Stimulated activated CD4-positive, alpha-beta T cell treated with anti-CD3 and anti-CD28 coated beads, Interleukin-12 subunit alpha, Interleukin-12 subunit beta, amount 100 ng/mL, for 24 hours (primary cell): ENCODE measurements at regions not wholly inside any gene's neighbourhood (a gene's known extent, or its start where the extent isn't known, plus 50 kb on each side); places are given as distances from the start of the nearest gene placed in this dataset.
"Not testable (repeated sequence)": the region's sequence is repeated elsewhere in the genome, so short reads cannot be mapped to it uniquely, and the experiment has no call there.

ENCODE experiments used
- DNase-seq, 2 experiments: peaks; one replicate each; pipeline ENCODE4 v3.0.0-alpha.2; 2020; ENCODE audit warnings: low read depth in 2 of 2

GRCh38 chr2:122322815-122323214 lies 567.4 kb downstream of the TSN start:
- DNase-seq: no peak

GRCh38 chr2:122323927-122324326 lies 568.5 kb downstream of the TSN start:
- DNase-seq: no peak

DNA sequence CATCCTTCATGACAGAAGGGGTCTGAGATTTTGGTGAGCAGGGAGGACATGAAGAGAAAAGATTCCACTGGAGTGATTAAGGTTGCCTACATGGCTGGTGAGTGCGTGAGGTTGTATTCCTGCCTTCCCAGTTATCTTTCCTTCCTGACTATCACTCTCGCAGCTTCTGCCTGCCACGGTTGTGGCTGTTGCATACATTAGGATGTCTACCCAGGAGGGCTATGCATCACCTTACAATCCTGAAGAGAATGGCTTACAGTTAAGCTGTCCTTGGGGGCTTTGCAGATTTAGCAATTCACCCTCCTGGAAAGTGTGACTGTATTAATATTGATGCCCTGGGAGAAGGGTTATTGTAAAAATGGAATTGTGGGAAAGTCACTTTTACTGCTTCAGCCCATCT lies 571.0 kb downstream of the TSN start:
- no peak for DNase-seq

DNA sequence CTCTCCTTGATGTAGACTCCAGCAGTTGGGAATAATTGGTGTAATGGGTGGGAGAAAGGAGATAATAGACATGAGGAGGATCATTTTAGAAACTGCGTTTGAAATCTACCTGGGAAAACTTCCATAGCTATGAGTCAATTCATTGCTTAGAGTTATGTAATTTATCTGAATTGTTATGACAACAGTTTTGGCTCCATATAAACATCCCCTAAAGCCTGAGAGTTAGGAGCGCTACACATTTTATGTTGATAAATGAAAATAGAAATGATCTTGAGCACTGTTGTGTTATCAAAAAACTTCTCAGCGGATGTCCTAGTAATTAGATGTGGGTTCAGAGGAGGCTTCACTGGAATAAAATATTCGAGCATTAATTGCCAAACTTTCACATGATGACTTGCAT lies 573.4 kb downstream of the TSN start:
- DNase-seq: no peak

DNA sequence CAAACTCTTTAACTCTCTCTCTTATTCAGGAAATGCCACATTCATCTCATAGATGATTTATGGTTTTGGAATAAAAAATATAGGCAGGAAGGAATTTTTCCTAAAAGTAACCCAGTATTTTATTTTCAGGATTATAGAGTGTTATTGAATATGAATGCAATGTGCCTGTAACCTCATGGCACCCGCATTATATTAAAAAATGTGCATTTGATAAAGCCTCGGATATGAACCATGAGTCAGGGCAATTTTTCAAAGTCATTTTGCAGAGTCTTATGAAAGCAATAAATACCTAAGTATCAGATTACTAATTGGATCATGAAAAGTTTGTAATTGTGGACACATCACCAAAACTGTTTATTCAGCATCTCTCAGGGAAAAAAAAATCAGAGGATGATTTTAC lies 573.8 kb downstream of the TSN start:
- DNase-seq: no peak

GRCh38 chr2:122333932-122334331 lies 578.5 kb downstream of the TSN start:
- no peak for DNase-seq

DNA sequence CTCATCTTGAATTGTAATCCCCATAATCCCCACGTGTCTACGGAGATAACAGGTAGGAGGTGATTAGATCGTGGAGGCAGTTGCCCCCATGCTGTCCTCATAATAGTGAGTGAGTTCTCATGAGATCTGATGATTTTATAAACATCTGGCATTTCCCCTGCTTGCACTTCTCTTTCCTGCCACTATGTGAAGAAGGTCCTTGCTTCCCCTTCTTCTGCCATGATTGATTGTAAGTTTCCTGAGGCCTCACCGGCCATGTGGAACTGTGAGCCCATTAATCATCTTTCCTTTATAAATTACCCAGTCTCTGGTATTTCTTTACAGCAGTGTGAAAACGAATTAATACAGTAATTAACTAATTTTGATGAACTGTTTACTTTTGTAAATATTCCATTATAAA lies 582.5 kb downstream of the TSN start:
- DNase-seq: no peak

- DNase-seq: no peak
These were observed 584.8 kb downstream of the TSN start for GRCh38 chr2:122340246-122340645.

DNA sequence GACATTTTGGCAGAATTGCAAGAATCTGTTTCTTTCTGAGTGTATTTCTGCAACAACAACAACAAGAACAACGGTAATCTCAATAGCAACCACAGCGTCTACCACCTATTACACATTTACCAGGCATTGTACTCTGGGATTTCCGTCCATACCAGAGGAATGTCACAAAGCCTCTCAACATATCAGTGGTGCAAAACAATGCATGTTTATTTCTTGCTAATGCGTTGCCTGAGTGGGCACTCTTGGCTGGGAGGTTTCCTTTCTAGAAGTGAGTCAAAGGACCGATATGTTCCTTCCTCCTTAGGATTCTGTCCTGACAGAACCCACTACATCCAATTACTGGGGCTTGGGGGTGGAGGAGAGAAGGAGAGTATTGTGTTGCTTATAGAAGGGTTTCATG lies 585.6 kb downstream of the TSN start:
- no peak for DNase-seq

- not testable (repeated sequence) for DNase-seq
These were observed 596.7 kb downstream of the TSN start for GRCh38 chr2:122352151-122352550.

DNA sequence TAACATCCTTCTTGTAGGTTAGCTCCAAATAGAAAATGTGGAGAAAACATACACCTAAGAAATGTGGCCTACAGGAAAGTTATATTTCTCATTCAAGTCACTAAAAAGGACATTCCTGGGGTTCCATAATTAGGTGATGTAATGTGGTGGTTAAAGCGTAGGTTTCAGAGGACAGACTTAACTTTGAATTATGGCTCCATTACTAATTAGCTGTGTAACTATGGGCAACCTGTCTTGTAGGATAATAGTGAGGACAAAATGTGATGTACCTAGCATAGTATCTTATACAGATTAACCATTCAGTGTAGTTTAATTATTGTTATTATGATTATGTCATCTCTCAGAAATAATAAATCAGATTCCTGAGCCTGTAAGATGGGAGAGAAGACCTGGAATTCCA lies 602.5 kb downstream of the TSN start:
- no peak for DNase-seq

- no peak for DNase-seq
These were observed 603.3 kb downstream of the TSN start for GRCh38 chr2:122358729-122359128.

- DNase-seq: no peak
These were observed 608.4 kb downstream of the TSN start for GRCh38 chr2:122363885-122364284.

DNA sequence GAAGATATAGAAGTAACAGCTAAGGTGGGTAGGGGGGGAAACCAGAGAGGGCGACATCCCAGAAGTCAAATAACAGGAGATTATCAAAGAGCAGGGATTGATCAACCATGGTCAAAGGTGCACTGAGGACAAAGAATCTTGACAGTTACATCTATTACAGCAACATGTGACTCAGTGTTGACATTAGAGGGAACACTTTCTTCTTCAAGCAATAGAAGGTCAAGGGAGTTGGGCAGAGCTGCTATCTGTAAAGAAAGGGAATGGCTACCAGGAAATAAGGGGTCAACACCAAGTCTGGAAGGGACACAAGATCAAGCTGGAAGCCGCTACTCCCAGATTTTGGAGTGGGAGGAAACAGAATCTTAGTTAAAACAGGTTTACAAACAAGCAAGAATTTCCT lies 611.0 kb downstream of the TSN start:
- DNase-seq: no peak

GRCh38 chr2:122366969-122367645 lies 611.7 kb downstream of the TSN start:
- no peak for DNase-seq

DNA sequence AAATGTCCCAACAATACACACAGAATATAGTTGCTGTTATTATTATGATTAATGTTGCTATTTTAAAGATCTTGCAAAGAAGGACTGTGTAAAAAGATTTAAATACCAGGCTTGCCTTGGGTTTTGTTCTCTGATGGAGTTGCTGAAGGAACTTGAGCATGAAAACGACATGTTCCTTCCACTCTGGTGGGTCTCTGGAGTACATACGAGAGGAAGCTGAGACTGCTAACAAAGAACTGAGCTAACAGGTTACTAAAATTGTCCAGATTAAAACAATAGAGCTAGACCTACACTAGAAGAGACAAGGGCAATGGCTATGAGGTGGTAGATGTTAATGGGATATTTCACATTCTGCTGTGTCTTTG lies 612.2 kb downstream of the TSN start:
- no peak for DNase-seq

- no peak for DNase-seq
These were observed 613.3 kb downstream of the TSN start for GRCh38 chr2:122368576-122369243.

- DNase-seq: no peak
These were observed 623.1 kb downstream of the TSN start for GRCh38 chr2:122378521-122378920.

DNA sequence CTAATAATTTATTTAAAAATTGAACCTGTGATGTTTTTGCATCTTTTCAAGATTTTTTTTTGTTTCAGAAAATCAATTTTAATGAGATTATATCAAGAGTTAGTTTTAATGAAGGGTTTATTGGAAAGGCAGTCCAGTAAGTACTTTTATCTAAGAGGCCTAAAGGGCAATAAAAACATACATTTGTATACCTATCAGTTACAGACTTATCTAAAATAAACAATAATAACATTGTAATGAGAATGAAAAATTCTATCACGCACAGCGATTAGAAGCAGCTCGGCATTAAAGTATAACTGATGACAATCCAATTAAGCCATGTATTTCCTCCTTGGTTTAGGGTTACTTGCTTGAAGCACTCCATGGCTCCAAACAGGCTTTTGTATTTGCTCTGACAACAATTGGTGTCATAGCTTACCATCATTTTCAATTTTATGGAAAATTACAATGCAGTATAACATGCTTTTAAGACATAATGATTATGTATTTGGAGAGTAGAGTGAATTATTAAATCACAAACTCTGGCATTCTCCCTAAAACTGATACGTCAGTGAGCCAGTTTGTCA lies 629.4 kb downstream of the TSN start:
- no peak for DNase-seq

- no peak for DNase-seq
These were observed 632.8 kb downstream of the TSN start for GRCh38 chr2:122388208-122388607.

DNA sequence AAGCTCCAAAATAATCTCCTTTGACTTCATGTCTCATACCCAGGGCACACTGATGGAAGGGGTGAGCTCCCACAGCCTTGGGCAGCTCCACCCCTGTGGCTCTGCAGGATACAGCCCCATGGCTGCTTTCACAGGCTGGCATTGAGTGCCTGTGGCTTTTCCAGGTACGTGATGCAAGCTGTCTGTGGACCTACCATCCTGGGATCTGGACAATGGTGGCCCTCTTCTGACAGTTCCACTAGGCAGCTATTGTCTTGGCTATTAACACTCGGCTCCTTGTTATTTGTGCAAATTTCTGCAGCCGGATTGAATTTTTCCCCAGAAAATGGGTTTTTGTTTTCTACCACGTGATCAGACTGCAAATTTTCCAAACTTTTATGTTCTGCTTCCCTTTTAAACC lies 634.2 kb downstream of the TSN start:
- DNase-seq: no peak

DNA sequence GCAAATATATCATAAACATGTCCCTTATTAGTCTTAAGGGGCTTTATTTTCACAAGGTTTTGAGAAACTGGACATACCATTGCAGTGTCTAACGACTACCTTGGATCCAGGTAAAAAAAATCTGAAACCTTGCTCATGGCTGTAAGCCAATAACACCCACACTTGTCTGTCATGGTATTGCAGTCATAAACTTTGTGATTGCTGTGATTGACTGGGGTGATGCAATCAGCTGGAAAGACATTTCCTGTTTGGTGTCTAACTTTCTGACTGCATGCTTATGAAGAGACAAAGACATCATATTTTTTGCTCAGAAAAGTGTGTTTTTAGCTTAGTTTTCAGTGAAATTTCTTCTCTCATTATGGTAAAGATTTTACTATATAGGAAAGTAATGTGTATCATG lies 635.0 kb downstream of the TSN start:
- DNase-seq: no peak

- DNase-seq: no peak
These were observed 636.3 kb downstream of the TSN start for GRCh38 chr2:122391726-122392125.

GRCh38 chr2:122395687-122396086 lies 640.2 kb downstream of the TSN start:
- DNase-seq: no peak
